ENCODE measurements at regions not wholly inside any gene's neighbourhood (a gene's known extent, or its start where the extent isn't known, plus 50 kb on each side); places are given as distances from the start of the nearest gene placed in this dataset.

DNA sequence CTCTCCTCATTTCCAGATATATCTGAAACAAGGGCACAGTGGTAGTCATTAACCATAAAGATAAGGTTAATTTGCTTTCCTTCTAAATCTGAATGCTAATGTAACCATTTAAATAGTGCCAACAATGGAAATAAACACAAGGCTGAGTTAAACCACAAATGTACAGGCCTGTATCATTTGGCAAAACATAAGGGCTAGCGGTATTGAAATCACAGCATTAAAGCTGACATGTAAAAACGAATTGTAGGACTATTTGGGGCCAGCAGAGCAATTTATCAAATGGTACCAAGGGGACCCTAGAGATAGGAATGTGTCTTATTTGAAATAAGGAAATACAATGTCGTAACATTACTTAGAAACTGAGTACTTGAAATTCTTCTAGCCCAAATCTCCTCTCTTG, 247.5 kb upstream of the RPS23 start:
- no peaks in the 10 kb centered on the region for H3K27me3 Mint-ChIP-seq (ENCODE audit: low read depth)
- H3K9me3 Mint-ChIP-seq (ENCODE audit: low read depth): peaks cover 3% of the 10 kb centered on the region
- no peaks in the 10 kb centered on the region for H3K4me1 Mint-ChIP-seq (ENCODE audit: low read depth)
- H3K36me3 Mint-ChIP-seq (ENCODE audit: low read depth): no peaks in the 10 kb centered on the region
- H3K4me3 Mint-ChIP-seq (ENCODE audit: unreplicated experiment): no peak overlapping the region
- H3K27ac Mint-ChIP-seq (ENCODE audit: unreplicated experiment): no peak overlapping the region
- TF ChIP-seq, protein P1, sequence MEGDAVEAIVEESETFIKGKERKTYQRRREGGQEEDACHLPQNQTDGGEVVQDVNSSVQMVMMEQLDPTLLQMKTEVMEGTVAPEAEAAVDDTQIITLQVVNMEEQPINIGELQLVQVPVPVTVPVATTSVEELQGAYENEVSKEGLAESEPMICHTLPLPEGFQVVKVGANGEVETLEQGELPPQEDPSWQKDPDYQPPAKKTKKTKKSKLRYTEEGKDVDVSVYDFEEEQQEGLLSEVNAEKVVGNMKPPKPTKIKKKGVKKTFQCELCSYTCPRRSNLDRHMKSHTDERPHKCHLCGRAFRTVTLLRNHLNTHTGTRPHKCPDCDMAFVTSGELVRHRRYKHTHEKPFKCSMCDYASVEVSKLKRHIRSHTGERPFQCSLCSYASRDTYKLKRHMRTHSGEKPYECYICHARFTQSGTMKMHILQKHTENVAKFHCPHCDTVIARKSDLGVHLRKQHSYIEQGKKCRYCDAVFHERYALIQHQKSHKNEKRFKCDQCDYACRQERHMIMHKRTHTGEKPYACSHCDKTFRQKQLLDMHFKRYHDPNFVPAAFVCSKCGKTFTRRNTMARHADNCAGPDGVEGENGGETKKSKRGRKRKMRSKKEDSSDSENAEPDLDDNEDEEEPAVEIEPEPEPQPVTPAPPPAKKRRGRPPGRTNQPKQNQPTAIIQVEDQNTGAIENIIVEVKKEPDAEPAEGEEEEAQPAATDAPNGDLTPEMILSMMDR (IDR thresholded peaks at IDR 0.05): no peak
- no peak for DNase-seq (ENCODE audit: low spot score)

DNA sequence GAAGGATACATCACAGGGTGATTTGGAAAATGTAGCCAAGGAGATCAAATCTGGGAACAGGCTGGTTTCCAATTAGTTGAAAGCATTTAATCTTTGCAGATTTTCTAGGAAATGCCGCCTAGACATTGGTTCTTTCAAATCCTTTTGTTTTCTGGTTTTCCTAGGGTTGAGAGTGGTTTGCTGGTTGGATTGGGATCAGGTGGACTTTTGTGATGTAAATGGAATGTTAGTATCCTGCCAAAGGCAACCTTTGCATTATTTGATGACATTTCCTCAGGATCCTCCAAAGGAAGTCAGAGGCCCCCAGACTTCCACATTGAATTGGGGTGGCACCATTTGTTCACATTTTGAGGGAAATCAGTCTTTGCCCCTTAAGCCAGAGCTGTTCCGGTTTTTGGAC, 245.5 kb upstream of the RPS23 start:
- no peak for DNase-seq (ENCODE audit: low spot score)
- no peaks in the 10 kb centered on the region for H3K4me1 Mint-ChIP-seq (ENCODE audit: low read depth)
- H3K36me3 Mint-ChIP-seq (ENCODE audit: low read depth): no peaks in the 10 kb centered on the region
- peaks cover 3% of the 10 kb centered on the region for H3K9me3 Mint-ChIP-seq (ENCODE audit: low read depth)
- no peak overlapping the region for H3K27ac Mint-ChIP-seq (ENCODE audit: unreplicated experiment)
- H3K27me3 Mint-ChIP-seq (ENCODE audit: low read depth): no peaks in the 10 kb centered on the region
- H3K4me3 Mint-ChIP-seq (ENCODE audit: unreplicated experiment): no peak overlapping the region
- TF ChIP-seq, protein P1 (IDR thresholded peaks at IDR 0.05): no peak

DNA sequence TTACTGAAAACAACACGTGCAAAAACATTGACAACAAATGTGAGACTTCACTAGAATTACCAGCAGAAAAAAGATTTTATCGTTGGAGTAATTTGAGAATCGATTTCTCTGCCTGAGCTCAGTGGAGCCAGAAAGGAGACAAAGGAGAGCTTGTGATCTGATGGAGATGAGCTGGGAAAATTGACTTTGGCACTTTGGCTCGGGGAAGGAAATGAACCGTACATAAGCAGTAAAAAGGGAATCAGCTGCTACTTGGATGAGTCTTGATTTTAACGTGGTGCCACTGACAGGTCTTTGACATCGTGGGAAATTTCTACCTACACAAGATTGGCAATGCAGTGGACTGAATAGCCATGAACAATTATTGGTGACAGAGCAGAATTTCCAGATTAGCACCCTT, 244.7 kb upstream of the RPS23 start:
- Mint-ChIP-seq H3K27me3 (ENCODE audit: low read depth) (no peaks in the 10 kb centered on the region), H3K36me3 (ENCODE audit: low read depth) (no peaks in the 10 kb centered on the region), H3K27ac (ENCODE audit: unreplicated experiment) (no peak overlapping the region), H3K4me3 (ENCODE audit: unreplicated experiment) (no peak overlapping the region), H3K4me1 (ENCODE audit: low read depth) (no peaks in the 10 kb centered on the region), H3K9me3 (ENCODE audit: low read depth) (peaks cover under 1% of the 10 kb centered on the region)
- no peak for DNase-seq (ENCODE audit: low spot score)
- TF ChIP-seq, protein P1 (IDR thresholded peaks at IDR 0.05): no peak

DNA sequence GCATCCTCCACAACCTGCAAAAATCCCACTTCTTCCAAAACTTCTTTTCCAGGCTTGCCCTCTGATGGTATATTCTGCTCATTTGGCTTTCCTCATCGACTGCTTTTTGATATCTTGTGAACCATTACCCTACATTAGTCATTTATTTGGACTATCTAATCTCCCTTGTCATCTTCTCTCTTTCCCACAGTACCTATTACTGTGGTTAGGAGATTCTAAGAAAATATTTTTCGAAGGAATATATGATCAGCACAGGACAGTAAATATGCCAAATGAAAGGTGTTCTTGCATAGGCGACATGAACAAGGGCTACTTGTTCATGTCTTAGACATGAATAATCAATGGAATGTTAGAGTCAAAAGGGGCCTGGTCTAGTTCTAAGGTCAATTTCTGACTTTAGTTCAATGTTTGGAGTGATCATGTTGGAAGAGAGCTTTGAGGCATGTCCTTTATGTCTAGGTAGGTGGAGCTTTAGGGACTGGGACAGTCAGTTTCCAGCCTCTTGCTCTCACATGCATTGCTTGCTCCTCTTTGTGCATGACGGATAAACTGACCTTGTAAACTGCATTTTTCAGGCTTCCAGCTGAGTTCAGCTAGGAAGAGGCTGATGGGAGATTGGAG, 243.4 kb upstream of the RPS23 start:
- TF ChIP-seq, protein P1 (IDR thresholded peaks at IDR 0.05): no peak
- Mint-ChIP-seq H3K36me3 (ENCODE audit: low read depth) (no peaks in the 10 kb centered on the region), H3K9me3 (ENCODE audit: low read depth) (no peaks in the 10 kb centered on the region), H3K4me1 (ENCODE audit: low read depth) (no peaks in the 10 kb centered on the region), H3K27ac (ENCODE audit: unreplicated experiment) (no peak overlapping the region), H3K4me3 (ENCODE audit: unreplicated experiment) (no peak overlapping the region), H3K27me3 (ENCODE audit: low read depth) (no peaks in the 10 kb centered on the region)
- no peak for DNase-seq (ENCODE audit: low spot score)

DNA sequence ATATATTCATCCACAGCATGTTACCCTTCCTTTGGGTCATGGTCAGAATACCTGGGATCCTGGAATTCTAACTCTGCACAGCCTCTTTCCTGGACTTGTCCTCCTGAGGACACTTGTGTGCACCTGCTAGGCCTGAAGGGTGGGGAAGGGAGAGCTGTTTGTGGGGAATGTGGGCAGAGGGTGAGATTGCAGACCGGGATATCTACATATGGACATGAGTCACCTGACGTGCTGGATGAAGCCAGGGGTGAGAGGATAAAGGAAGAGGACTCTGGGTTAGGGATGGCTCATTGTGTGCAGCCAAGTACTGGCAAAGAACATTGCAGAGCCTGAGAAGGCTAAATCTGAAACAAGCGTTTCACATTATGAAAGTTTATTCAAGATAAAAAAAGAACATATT, 241.4 kb upstream of the RPS23 start:
- TF ChIP-seq, protein P1 (IDR thresholded peaks at IDR 0.05): no peak
- Mint-ChIP-seq H3K27ac (ENCODE audit: unreplicated experiment) (no peak overlapping the region), H3K9me3 (ENCODE audit: low read depth) (no peaks in the 10 kb centered on the region)

More for the DNA sequence above, 241.4 kb upstream of the RPS23 start:
- Mint-ChIP-seq H3K27me3 (ENCODE audit: low read depth) (no peaks in the 10 kb centered on the region), H3K4me1 (ENCODE audit: low read depth) (no peaks in the 10 kb centered on the region), H3K36me3 (ENCODE audit: low read depth) (no peaks in the 10 kb centered on the region), H3K4me3 (ENCODE audit: unreplicated experiment) (no peak overlapping the region)
- no peak for DNase-seq (ENCODE audit: low spot score)

Data from chondrocyte (in vitro differentiated cells).